Peyer's patch (tissue), 4 donors: ENCODE measurements at regions not wholly inside any gene's neighbourhood (a gene's known extent, or its start where the extent isn't known, plus 50 kb on each side); places are given as distances from the start of the nearest gene placed in this dataset.

Experiments
- POLR2A ChIP-seq, 2 donors: fragments of 450-650 bp; IDR thresholded peaks; one replicate each; pipeline ENCODE4 v1.5.1; 2017; ENCODE audit warnings: antibody characterized with exemption in 2 of 2, mild to moderate bottlenecking in 2 of 2, moderate library complexity in 2 of 2
- TF ChIP-seq, protein P1 (sequence below), 6 experiments: fragments of 450-650 bp in 4 of 6; fragments of 200-600 bp in 2 of 6; sonication (generic) in 1 of 6; IDR thresholded peaks; one replicate each; pipeline ENCODE4 v1.5.1; 2017 to 2019; ENCODE audit warnings: antibody characterized with exemption in 6 of 6, mild to moderate bottlenecking in 3 of 6, moderate library complexity in 1 of 6

DNA sequence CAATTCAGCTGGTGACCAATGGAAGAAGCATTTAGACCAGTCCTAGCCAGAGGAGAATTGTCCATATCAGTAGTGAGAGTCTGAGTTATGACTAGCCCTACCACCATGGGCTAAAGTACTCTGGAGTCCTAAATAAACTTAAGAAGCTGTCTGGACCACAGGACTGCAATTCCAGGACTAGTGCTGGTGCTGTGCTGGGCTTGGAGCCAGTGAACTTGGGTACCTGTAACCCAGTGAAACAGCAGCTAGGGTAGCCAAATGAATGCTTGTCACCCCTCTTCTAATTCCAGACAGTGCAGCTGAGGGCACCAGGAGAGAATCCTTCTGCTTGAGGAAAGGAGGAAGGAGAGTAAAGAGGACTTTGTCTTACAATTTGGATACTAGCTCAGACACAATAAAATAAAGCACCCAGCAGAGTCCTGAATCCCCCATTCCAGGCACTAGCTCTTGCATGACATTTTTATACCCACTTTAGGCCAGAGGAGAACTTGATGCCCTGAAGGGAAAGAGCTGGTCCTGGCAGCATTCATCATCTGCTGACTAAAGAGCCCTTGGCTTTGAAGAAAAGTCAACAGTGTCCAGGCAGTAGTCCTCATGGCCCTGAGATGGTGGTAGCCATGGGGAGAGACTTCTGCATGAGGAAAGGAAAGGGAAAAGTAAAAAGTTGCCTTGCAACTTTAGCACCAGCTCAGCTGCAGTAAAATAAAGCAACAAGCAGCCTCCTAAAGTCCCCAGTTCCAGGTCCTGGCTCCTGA lies 2675.7 kb downstream of the PCDH7 start:
- TF ChIP-seq, protein P1, sequence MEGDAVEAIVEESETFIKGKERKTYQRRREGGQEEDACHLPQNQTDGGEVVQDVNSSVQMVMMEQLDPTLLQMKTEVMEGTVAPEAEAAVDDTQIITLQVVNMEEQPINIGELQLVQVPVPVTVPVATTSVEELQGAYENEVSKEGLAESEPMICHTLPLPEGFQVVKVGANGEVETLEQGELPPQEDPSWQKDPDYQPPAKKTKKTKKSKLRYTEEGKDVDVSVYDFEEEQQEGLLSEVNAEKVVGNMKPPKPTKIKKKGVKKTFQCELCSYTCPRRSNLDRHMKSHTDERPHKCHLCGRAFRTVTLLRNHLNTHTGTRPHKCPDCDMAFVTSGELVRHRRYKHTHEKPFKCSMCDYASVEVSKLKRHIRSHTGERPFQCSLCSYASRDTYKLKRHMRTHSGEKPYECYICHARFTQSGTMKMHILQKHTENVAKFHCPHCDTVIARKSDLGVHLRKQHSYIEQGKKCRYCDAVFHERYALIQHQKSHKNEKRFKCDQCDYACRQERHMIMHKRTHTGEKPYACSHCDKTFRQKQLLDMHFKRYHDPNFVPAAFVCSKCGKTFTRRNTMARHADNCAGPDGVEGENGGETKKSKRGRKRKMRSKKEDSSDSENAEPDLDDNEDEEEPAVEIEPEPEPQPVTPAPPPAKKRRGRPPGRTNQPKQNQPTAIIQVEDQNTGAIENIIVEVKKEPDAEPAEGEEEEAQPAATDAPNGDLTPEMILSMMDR (IDR thresholded peaks at IDR 0.05), result no peak
- TF ChIP-seq POLR2A (IDR thresholded peaks at IDR 0.05), result no peak
